Glutamatergic neuron (in vitro differentiated cells): ENCODE measurements at regions not wholly inside any gene's neighbourhood (a gene's known extent, or its start where the extent isn't known, plus 50 kb on each side); places are given as distances from the start of the nearest gene placed in this dataset.

Source experiments
- DNase-seq: peaks from one replicate; pipeline ENCODE4 v3.0.0; 2022
- H3K27ac Mint-ChIP-seq: one replicate; pipeline ENCODE4 v1.8.0; 2020; ENCODE audit warnings: mild to moderate bottlenecking, mixed read lengths, inconsistent platforms; ENCODE audit not compliant: unreplicated experiment
- H3K27me3 Mint-ChIP-seq: one replicate; pipeline ENCODE4 v1.8.0; 2020; ENCODE audit warnings: mild to moderate bottlenecking, moderate library complexity, mixed read lengths, inconsistent platforms; ENCODE audit not compliant: unreplicated experiment
- H3K36me3 Mint-ChIP-seq: one replicate; pipeline ENCODE4 v1.8.0; 2020; ENCODE audit warnings: mild to moderate bottlenecking, mixed read lengths, inconsistent platforms; ENCODE audit not compliant: unreplicated experiment
- H3K4me1 Mint-ChIP-seq: one replicate; pipeline ENCODE4 v1.8.0; 2020; ENCODE audit warnings: mild to moderate bottlenecking, low read depth, mixed read lengths, inconsistent platforms; ENCODE audit not compliant: unreplicated experiment
- H3K4me3 Mint-ChIP-seq: one replicate; pipeline ENCODE4 v1.8.0; 2020; ENCODE audit warnings: mild to moderate bottlenecking, mixed read lengths, inconsistent platforms; ENCODE audit not compliant: unreplicated experiment
- H3K9me3 Mint-ChIP-seq: one replicate; pipeline ENCODE4 v1.8.0; 2020; ENCODE audit warnings: mild to moderate bottlenecking, moderate library complexity, mixed read lengths, inconsistent platforms; ENCODE audit not compliant: unreplicated experiment
- TF ChIP-seq, protein P1 (sequence below): fragments of 200-600 bp; sonication (generic); IDR thresholded peaks from one replicate; pipeline ENCODE4 v1.5.0; 2021; ENCODE audit not compliant: partially characterized antibody, unreplicated experiment

DNA sequence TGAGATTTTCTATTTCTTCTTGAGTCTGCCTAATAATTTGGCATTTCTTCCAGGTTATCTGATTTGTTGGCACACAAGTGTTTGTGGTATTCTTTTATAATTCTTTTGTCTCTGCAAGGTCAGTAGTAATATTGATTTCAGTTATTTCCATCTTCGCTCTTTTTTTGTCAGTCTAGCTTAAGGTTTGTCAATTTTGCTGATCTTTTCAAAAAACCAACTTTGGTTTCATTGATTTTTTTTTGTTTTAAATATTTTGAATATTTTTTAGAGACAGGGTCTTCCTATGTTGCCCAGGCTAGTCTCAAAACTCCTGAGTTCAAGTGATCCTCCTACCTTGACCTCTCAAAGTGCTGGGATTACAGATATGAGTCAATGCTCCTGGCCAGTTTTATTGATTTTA is 162.8 kb downstream of the BARX1 start:
- H3K4me3 Mint-ChIP-seq, result no peak overlapping the region
- H3K27ac Mint-ChIP-seq, result no peak overlapping the region
- peaks cover 5% of the 10 kb centered on the region for H3K36me3 Mint-ChIP-seq
- DNase-seq, result no peak
- no peaks in the 10 kb centered on the region for H3K27me3 Mint-ChIP-seq
- no peaks in the 10 kb centered on the region for H3K4me1 Mint-ChIP-seq
- no peaks in the 10 kb centered on the region for H3K9me3 Mint-ChIP-seq
- TF ChIP-seq, protein P1, sequence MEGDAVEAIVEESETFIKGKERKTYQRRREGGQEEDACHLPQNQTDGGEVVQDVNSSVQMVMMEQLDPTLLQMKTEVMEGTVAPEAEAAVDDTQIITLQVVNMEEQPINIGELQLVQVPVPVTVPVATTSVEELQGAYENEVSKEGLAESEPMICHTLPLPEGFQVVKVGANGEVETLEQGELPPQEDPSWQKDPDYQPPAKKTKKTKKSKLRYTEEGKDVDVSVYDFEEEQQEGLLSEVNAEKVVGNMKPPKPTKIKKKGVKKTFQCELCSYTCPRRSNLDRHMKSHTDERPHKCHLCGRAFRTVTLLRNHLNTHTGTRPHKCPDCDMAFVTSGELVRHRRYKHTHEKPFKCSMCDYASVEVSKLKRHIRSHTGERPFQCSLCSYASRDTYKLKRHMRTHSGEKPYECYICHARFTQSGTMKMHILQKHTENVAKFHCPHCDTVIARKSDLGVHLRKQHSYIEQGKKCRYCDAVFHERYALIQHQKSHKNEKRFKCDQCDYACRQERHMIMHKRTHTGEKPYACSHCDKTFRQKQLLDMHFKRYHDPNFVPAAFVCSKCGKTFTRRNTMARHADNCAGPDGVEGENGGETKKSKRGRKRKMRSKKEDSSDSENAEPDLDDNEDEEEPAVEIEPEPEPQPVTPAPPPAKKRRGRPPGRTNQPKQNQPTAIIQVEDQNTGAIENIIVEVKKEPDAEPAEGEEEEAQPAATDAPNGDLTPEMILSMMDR, result no peak

DNA sequence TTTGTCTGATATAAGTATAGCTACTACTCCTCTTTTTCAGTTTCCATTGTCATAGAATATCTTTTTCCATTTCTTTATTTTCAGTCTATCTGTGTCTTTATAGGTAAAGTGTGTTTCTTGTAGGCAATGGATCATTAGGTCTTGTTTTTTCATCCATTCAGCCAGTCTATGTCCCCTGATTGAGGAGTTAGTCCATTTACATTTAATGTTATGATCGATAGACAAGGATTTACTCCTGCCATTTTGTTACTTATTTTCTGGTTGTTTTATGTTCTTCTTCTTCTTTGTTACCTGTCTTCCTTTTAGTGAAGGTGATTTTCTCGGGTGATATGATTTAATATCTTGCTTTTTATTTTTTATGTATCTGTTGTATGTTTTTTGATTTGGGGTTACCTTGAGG is 169.0 kb downstream of the BARX1 start:
- TF ChIP-seq, protein P1, result no peak
- Mint-ChIP-seq H3K9me3 (peaks cover 2% of the 10 kb centered on the region), H3K4me3 (no peak overlapping the region), H3K4me1 (no peaks in the 10 kb centered on the region), H3K27me3 (peaks cover 2% of the 10 kb centered on the region), H3K27ac (no peak overlapping the region), H3K36me3 (peaks cover 18% of the 10 kb centered on the region)
- DNase-seq, result no peak

DNA sequence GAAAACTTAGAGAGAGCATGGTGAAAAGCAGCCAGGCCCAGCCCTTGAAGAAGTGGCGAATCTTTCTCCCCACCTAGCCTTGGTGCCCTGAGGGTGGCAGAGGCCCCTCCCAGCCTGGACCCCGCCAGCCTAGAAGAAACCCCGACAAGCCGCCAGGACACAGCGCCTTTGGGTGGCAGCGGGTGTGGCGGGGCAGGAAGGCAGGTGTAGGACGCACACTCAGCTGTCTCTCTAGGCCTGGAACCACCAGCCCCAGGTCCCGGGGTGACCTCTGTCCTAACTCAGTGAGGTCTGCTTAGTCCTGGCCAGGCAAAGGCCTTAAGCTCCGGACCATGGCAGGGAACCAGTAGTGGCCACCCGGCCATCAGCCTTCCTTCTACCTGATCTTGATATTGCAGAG is 178.3 kb downstream of the BARX1 start:
- Mint-ChIP-seq H3K36me3 (no peaks in the 10 kb centered on the region), H3K27me3 (no peaks in the 10 kb centered on the region), H3K27ac (no peak overlapping the region), H3K9me3 (no peaks in the 10 kb centered on the region), H3K4me1 (no peaks in the 10 kb centered on the region), H3K4me3 (no peak overlapping the region)
- DNase-seq, result no peak
- TF ChIP-seq, protein P1, result no peak

DNA sequence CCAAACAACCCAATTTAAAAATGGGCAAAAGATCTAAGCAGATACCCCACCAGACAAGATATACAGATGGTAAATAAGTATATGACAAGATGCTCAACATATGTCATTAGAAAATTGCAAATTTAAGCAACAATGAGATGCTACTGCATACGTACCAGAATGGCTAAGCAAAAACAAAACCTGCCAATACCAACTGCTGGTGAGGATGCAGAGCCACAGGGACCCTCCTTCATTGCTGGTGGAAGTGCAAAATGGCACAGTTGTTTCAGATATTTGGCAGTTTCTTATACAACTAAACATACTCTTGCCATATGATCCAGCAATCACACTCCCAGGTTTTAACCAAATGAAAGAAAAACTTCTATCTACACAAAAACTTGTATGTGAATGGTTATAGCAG is 178.9 kb downstream of the BARX1 start:
- Mint-ChIP-seq H3K36me3 (no peaks in the 10 kb centered on the region), H3K9me3 (no peaks in the 10 kb centered on the region), H3K4me3 (no peak overlapping the region), H3K27ac (no peak overlapping the region), H3K27me3 (no peaks in the 10 kb centered on the region), H3K4me1 (no peaks in the 10 kb centered on the region)
- TF ChIP-seq, protein P1, result no peak
- DNase-seq, result no peak

DNA sequence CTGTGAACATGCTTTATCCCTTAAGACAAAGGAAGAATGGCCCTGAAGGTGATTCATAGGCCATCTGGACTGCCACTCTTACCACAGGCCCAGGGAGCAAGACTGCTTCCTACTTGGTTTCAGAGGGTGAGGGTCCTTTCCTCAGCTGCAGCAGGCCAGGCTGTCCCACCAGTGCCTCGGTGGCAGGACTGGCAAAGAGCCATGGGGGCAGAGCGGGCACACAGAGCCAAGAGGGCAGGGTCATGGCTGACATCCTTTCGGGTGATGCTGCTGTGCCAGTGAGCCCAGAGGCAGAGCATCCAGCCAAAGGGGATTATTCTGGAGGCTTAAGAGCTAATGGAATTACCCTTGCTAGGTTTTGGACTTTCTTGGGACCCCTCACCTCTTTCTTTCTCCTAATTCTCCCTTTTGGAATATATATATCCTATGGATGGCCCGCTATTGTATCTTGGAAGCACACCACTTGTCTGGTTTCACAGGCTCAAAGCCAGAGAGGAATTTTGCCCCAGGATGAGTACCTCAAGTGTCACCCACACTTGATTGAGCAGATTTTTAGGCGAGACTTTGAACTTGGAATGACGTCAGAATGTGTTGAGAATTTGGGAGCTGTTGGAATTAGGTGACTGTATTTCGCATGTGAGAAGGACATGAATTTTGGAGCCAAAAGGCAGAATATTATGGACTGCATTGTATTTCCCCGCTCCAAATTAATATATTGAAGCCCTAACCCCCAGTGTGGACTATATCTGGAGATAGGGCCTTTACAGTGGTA is 180.6 kb downstream of the BARX1 start:
- DNase-seq, result no peak
- H3K4me1 Mint-ChIP-seq, result no peaks in the 10 kb centered on the region
- H3K9me3 Mint-ChIP-seq, result no peaks in the 10 kb centered on the region
- TF ChIP-seq, protein P1, result no peak
- H3K36me3 Mint-ChIP-seq, result no peaks in the 10 kb centered on the region
- no peak overlapping the region for H3K4me3 Mint-ChIP-seq
- H3K27ac Mint-ChIP-seq, result no peak overlapping the region
- no peaks in the 10 kb centered on the region for H3K27me3 Mint-ChIP-seq
